IMR-90 (cell line): ENCODE measurements at regions not wholly inside any gene's neighbourhood (a gene's known extent, or its start where the extent isn't known, plus 50 kb on each side); places are given as distances from the start of the nearest gene placed in this dataset.
A peak's percentile ranks its signal among the peaks of the same experiment; 100 is the strongest.

Source experiments
- ATAC-seq: fragments of 200-7000 bp; cut with Tn5 transposase; 2 replicates; pipeline ENCODE4 v1.9.1; 2020; ENCODE audit warnings: low read depth, mild to moderate bottlenecking, moderate library complexity
- BruUV-seq: library from RNA; stranded (reverse); fragments of 400-500 nt; replicated peaks from 2 replicates; lab custom pipeline; 2021; lab: Mats Ljungman, UMichigan
- CTCF ChIA-PET: fragments of 300-600 bp; formaldehyde crosslinking; extraction: SDS; loops from one replicate; lab custom pipeline; 2021; ENCODE audit warnings: antibody characterized with exemption; lab: Yijun Ruan, JAX
- POLR2A ChIA-PET: fragments of 300-600 bp; sonication (Branson Sonifier 250); formaldehyde crosslinking; loops from one replicate; lab custom pipeline; 2022; ENCODE audit warnings: antibody characterized with exemption; ENCODE audit not compliant: unreplicated experiment; lab: Charles Lee
- DNase-seq: peaks from one replicate; pipeline ENCODE4 v3.0.0; 2013
- H2AFZ ChIP-seq: replicated peaks from 2 replicates; pipeline ENCODE3; 2013; ENCODE audit warnings: low read length, mild to moderate bottlenecking; ENCODE audit not compliant: poor library complexity
- H2AK5ac ChIP-seq: 2 replicates; pipeline ENCODE4 v1.6.1; 2013; ENCODE audit warnings: low read depth, low read length, inconsistent platforms
- H2AK9ac ChIP-seq: replicated peaks from 2 replicates; pipeline ENCODE3; 2013; ENCODE audit warnings: mild to moderate bottlenecking, low read depth, low read length, moderate library complexity; ENCODE audit not compliant: poor library complexity
- H2BK120ac ChIP-seq: 2 replicates; pipeline ENCODE4 v1.6.1; 2013; ENCODE audit warnings: low read depth, low read length, inconsistent platforms
- H2BK15ac ChIP-seq: 3 replicates; pipeline ENCODE4 v1.6.1; 2013; ENCODE audit warnings: low read depth, low read length, inconsistent platforms
- H2BK20ac ChIP-seq: 2 replicates; pipeline ENCODE4 v1.6.1; 2013; ENCODE audit warnings: low read depth, mild to moderate bottlenecking, inconsistent platforms, low read length, moderate library complexity
- H2BK5ac ChIP-seq: 2 replicates; pipeline ENCODE4 v1.6.1; 2013; ENCODE audit warnings: mild to moderate bottlenecking, low read depth, low read length, inconsistent platforms; ENCODE audit not compliant: poor library complexity, severe bottlenecking
- H3K14ac ChIP-seq: replicated peaks from 2 replicates; pipeline ENCODE4 v1.6.1; 2013; ENCODE audit warnings: low read depth, low read length, inconsistent platforms
- H3K18ac ChIP-seq: 2 replicates; pipeline ENCODE4 v1.6.1; 2013; ENCODE audit warnings: low read depth, low read length, control low read depth
- H3K23ac ChIP-seq: 2 replicates; pipeline ENCODE4 v1.6.1; 2013; ENCODE audit warnings: low read depth, low read length, inconsistent platforms
- H3K27ac ChIP-seq: 2 replicates; pipeline ENCODE4 v1.5.1; 2013; ENCODE audit warnings: mild to moderate bottlenecking, control low read depth, low read length; ENCODE audit not compliant: insufficient read depth
- H3K27me3 ChIP-seq: 2 replicates; pipeline ENCODE4 v1.6.1; 2013; ENCODE audit warnings: low read length; ENCODE audit not compliant: control insufficient read depth, insufficient read depth
- H3K36me3 ChIP-seq: 2 replicates; pipeline ENCODE4 v1.6.1; 2013; ENCODE audit warnings: low read length, mixed read lengths; ENCODE audit not compliant: control insufficient read depth, insufficient read depth
- H3K4ac ChIP-seq: 2 replicates; pipeline ENCODE4 v1.6.1; 2013; ENCODE audit warnings: low read depth, low read length, inconsistent platforms
- H3K4me1 ChIP-seq: 2 replicates; pipeline ENCODE4 v1.6.1; 2013; ENCODE audit warnings: low read length, mixed read lengths; ENCODE audit not compliant: control insufficient read depth, insufficient read depth
- H3K4me2 ChIP-seq: 2 replicates; pipeline ENCODE4 v1.6.1; 2013; ENCODE audit warnings: low read depth, mild to moderate bottlenecking, control low read depth, low read length, moderate library complexity
- H3K4me3 ChIP-seq: 2 replicates; pipeline ENCODE4 v1.5.1; 2013; ENCODE audit warnings: low read depth, mild to moderate bottlenecking, control low read depth, low read length, moderate library complexity; ENCODE audit not compliant: insufficient read depth
- H3K56ac ChIP-seq: 2 replicates; pipeline ENCODE4 v1.6.1; 2013; ENCODE audit warnings: low read length, inconsistent platforms; ENCODE audit not compliant: insufficient read depth; ENCODE audit errors: extremely low read depth
- H3K79me1 ChIP-seq, 2 experiments: 2 replicates each; pipeline ENCODE4 v1.6.1; 2013; ENCODE audit warnings: low read length in 2 of 2, inconsistent platforms in 1 of 2, low read depth in 1 of 2
- H3K9ac ChIP-seq: 2 replicates; pipeline ENCODE4 v1.6.1; 2013; ENCODE audit warnings: low read depth, low read length, control low read depth
- H3K9me1 ChIP-seq: 2 replicates; pipeline ENCODE4 v1.6.1; 2013; ENCODE audit warnings: low read length, inconsistent platforms; ENCODE audit not compliant: insufficient read depth
- H3K9me3 ChIP-seq: 2 replicates; pipeline ENCODE4 v1.6.1; 2013; ENCODE audit warnings: low read length; ENCODE audit not compliant: control insufficient read depth, insufficient read depth
- H4K20me1 ChIP-seq: 2 replicates; pipeline ENCODE4 v1.6.1; 2013; ENCODE audit warnings: low read length, inconsistent platforms; ENCODE audit not compliant: insufficient read depth
- H4K5ac ChIP-seq: 2 replicates; pipeline ENCODE4 v1.6.1; 2013; ENCODE audit warnings: mild to moderate bottlenecking, low read depth, low read length, control low read depth
- H4K8ac ChIP-seq, 2 experiments: 2 replicates each; pipeline ENCODE4 v1.6.1; 2013; ENCODE audit warnings: low read depth in 2 of 2, low read length in 2 of 2, control low read depth in 1 of 2, inconsistent platforms in 1 of 2
- H4K91ac ChIP-seq: 2 replicates; pipeline ENCODE4 v1.6.1; 2013; ENCODE audit warnings: low read depth, low read length, inconsistent platforms; ENCODE audit not compliant: insufficient read depth
- RAD21 ChIP-seq: IDR thresholded peaks from 2 replicates; pipeline ENCODE4 v1.6.1; 2012; ENCODE audit warnings: low read length, improper control_type of control experiment
- WGBS, 2 experiments: methylation state at CpG; one replicate each; pipeline versions ENCODE4 v1.1.5 to v1.1.7; 2013; ENCODE audit warnings: missing lambda C conversion rate in 2 of 2; ENCODE audit not compliant: insufficient read length in 1 of 2; ENCODE audit errors: extremely low coverage in 2 of 2; 5-methylcytosine and 5-hydroxymethylcytosine counted together
- dilution Hi-C: fragments of 300-500 bp; cut with HindIII; formaldehyde crosslinking; loops from one replicate; pipeline ENCODE4 v1.14.3; 2018; ENCODE audit warnings: low sequenced_read_pairs; ENCODE audit not compliant: unreplicated experiment
- in situ Hi-C: fragments of 300-500 bp; cut with MboI; formaldehyde crosslinking; loops from 3 replicates; pipeline ENCODE4 v1.14.3; 2019; ENCODE audit warnings: low sequenced_read_pairs, inconsistent platforms, mixed read lengths
- intact Hi-C: fragments of 100-400 bp; cut with micrococcal nuclease; formaldehyde crosslinking; loops from 2 replicates; pipeline ENCODE4 v1.10.0; 2022

DNA sequence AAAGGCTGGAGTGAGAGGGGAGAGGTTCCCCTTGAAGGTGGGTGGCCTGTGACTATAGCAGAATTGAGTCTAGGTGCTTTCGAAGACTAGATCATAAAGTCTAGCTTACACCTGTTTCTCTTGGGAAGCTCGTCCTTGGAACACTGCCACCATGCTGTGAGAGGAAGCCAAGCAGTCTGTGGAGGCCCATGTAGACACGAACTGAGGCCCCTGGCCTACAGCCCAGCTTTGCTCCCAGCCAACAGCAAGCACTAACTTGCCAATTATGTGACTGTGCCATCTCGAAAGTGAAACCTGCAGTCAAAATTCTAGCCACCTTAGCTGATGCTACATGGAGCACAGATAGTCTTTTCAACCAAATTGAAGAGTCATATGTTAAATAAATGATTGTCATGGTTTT is 190.5 kb upstream of the NECTIN3 start:
- H3K56ac ChIP-seq = no peak overlapping the region
- dilution Hi-C loops = no loop called here
- 54% methylated on average over 3 of the region's 4 CpGs; no CpG with 5 or more reads in 1 of the 2 experiments for WGBS, 2 experiments

More for the DNA sequence above, 190.5 kb upstream of the NECTIN3 start:
- intact Hi-C loops = no loop called here
- TF ChIP-seq RAD21 = no peak
- Histone ChIP-seq H3K27ac (no peak overlapping the region), H3K23ac (no peak overlapping the region), H3K9me1 (no peaks in the 10 kb centered on the region), H2AK5ac (no peak overlapping the region), H3K4me2 (peak overlapping the region; percentile 54; the same call in 1 of the 2 replicates), H2BK15ac (no peak overlapping the region), H3K27me3 (no peaks in the 10 kb centered on the region), H3K4me1 (no peaks in the 10 kb centered on the region), H2BK20ac (no peak overlapping the region), H2BK5ac (no peak overlapping the region), H4K20me1 (no peaks in the 10 kb centered on the region), H3K36me3 (no peaks in the 10 kb centered on the region), H2AFZ (no peak overlapping the region), H4K8ac (no peak overlapping the region), H4K5ac (no peak overlapping the region), H2BK120ac (no peak overlapping the region), H3K4me3 (no peak overlapping the region), H4K91ac (no peak overlapping the region), H3K14ac (no peak overlapping the region; the same call in 1 of the 2 replicates), H3K9me3 (no peaks in the 10 kb centered on the region), H3K9ac (no peak overlapping the region), H2AK9ac (no peak overlapping the region), H3K4ac (no peak overlapping the region), H3K79me1 (no peaks in the 10 kb centered on the region), H3K18ac (no peak overlapping the region)
- POLR2A ChIA-PET = no interaction called here
- DNase-seq = peak; percentile 54
- in situ Hi-C loops = no loop called here
- no peak for ATAC-seq
- BruUV-seq = no TSS peak
- CTCF ChIA-PET = interaction anchor here (0.5 kb wide), 1 partner anchor 192 kb away, joined by 3 read pairs; no protein-coding TSS in a partner anchor
